ENCODE measurements at regions not wholly inside any gene's neighbourhood (a gene's known extent, or its start where the extent isn't known, plus 50 kb on each side); places are given as distances from the start of the nearest gene placed in this dataset.
"Not testable (repeated sequence)": the region's sequence is repeated elsewhere in the genome, so short reads cannot be mapped to it uniquely, and the experiment has no call there.

- no peak for FAIRE-seq
Measured at GRCh38 chr2:180927030-180927686, 53.2 kb upstream of the UBE2E3 start.

DNA sequence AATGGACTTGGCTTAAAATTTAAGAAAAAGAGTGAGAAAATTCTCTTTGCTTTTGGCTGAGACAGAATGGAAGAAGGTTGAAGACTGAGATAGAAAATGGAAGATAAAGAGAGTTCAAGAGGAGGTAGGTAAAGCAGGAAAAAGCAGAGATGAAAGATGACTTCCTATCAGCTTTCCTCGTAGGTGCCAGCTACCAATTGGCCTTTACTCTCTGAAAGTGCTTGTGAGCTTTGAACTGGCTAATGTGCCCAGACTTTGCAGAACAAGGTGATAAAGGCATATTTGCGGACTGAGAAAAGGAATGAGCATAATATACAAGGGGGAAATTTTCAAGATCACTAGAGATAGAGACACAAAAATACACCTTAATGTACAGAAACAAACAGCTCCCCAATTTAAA is 54.7 kb upstream of the UBE2E3 start:
- FAIRE-seq = no peak

DNA sequence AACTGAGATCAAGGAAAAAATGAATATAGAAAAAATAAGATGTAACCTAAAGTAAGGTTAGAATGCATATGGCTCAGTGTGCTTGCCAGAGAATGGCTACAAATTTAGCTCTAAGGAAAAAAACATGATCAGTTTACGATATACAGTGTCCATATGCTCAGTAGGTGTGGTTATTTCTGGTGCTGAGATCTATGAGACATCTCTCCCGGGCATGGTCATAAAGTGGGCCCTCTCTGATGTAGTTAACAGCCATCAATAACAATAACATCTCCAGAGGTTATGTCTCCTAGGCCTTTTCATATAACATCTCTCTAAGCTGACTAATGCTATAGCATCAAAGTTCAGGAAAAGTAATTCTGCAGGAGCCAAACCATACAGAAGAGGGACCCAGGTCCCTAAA is 56.3 kb upstream of the UBE2E3 start:
- FAIRE-seq = no peak

- FAIRE-seq = no peak
Measured at GRCh38 chr2:180910831-180911665, 69.4 kb upstream of the UBE2E3 start.

GRCh38 chr2:180907731-180908130 is 72.7 kb upstream of the UBE2E3 start:
- FAIRE-seq = no peak

- FAIRE-seq = no peak
Measured at GRCh38 chr2:180905461-180905860, 74.9 kb upstream of the UBE2E3 start.

- FAIRE-seq = no peak
Measured at GRCh38 chr2:180905002-180905401, 75.4 kb upstream of the UBE2E3 start.

DNA sequence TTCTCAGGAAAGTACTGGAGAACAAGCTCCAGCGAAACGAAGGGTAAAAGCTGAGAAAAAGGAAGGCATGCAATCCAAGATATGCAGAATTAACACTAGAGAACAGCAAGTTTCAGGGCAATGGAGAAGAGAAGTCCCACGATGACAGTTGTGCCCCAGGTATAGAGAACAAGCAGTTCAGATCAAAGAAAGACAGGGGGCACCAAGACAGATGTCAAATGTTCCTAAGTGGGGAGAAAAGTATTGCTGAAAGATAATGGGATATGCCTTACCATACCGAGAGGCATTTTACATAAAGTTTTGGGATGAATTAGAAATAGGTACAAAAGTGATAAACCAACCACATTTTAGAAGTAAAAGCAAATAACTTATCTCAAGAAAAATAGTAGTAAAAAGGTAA is 79.1 kb upstream of the UBE2E3 start:
- FAIRE-seq = no peak

GRCh38 chr2:180893752-180894151 is 86.7 kb upstream of the UBE2E3 start:
- no peak for FAIRE-seq

DNA sequence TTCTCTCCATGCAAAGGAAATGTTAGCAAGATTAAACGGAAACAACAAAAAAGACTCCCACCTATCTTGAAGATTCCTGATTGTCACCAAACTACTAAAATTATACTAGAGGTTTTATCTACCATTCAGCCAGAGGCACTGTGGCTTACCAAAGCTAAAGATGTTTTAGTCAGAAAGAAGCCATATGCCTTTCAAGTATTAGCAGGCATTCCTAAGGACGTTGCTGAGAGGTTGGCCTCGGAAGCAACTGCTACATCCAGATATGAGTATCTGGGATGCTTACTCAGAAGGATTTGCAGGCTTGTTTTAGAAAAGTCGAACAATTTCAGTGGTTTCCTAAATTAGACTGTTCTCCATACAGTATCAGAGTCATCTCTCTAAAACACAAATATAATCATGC is 88.3 kb upstream of the UBE2E3 start:
- FAIRE-seq = no peak

DNA sequence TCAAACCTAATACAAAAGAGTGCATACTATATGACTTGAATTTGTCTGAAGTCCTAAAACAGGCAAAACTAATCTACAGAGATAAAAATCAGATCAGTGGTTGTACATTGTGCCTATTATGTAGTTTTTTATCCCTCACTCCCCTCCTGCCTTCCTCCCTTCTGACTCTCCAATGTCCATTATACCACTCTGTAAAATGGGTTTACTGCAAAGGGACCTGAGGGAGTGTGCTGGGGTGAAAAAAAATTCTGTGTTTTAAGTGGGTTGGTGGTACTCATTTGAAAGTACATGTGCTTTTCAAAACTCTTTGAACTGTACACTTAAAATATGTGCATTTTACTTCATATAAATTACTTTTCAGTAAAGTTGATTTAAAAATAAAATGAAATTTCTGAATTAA is 89.0 kb upstream of the UBE2E3 start:
- FAIRE-seq = no peak

GRCh38 chr2:180890781-180891180 is 89.6 kb upstream of the UBE2E3 start:
- FAIRE-seq = no peak

GRCh38 chr2:180882959-180883358 is 97.4 kb upstream of the UBE2E3 start:
- FAIRE-seq = no peak

DNA sequence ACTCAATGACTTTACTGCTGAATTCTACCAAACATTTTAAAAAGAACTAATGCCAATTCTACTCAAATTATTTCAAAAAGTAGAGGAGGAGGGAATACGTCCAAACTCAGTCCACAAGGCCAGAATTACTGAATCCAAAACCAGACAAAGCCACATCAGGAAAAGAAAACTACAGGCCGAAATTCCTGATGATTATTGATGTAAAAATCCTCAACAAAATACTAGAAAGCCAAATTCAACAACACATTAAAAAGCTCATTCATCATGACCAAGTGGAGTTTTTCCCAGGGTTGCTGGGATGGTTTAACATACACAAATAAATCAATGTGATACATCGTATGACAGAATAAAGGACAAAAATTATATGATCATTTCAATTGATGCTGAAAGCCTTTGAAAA is 103.9 kb upstream of the UBE2E3 start:
- no peak for FAIRE-seq

GRCh38 chr2:180873219-180873618 is 107.2 kb upstream of the UBE2E3 start:
- FAIRE-seq = no peak

GRCh38 chr2:180872781-180873180 is 107.6 kb upstream of the UBE2E3 start:
- not testable (repeated sequence) for FAIRE-seq

DNA sequence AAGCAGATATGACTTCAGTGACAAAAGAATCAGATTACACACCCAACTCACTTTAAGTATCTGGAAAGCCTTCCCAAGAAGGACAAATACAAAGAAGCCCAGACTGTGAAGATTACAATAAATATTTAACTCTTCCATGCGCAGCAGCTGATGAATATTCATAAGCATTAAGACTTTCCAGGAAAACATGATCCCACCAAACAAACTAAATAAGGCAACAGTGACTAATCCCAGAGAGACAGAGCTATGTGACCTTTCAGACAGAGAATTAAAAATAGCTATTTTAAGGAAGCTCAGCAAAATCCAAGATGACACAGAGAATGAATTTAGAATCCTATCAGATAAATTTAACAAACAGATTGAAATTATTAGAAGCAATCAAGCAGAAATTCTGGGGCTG is 108.2 kb upstream of the UBE2E3 start:
- FAIRE-seq = no peak

DNA sequence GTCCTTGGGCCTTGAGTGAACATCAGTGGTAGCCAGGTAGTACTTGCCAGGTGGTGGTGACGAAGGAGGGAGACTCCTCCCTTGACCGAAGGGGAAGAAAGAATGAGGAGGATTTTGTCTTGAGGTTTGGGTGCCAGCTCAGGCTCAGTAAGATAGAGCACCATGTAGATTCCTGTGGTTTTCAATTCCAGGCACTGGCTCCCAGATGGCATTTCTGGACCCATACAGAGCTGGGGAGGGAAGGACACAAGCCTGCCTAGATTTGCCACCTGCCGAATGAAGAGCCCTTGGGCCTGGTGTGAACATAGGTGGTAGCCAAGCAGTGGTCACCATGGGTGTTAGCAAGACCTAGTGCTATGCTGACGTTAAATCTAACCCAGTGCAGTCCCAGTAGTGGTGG is 108.8 kb upstream of the UBE2E3 start:
- FAIRE-seq = no peak

DNA sequence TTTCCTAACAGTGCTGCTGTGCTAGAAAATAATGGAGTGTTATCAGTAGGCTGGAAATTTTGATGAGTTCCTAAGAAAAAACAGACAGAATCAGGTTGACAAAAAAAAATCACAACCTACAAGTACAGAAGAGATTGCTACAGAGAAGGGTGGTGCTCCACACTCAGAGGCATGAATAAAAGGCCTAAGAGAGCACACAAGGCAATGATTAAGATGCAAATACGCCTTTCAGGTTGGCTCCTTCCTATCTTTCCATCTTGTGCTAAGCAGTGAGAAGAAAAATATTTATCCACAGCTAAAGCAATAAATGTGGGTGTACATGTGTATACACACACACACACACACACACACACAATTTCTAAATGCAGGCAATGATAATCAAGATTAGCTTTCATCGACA is 130.6 kb upstream of the UBE2E3 start:
- no peak for FAIRE-seq

GRCh38 chr2:180848393-180848792 is 132.0 kb upstream of the UBE2E3 start:
- FAIRE-seq = no peak

DNA sequence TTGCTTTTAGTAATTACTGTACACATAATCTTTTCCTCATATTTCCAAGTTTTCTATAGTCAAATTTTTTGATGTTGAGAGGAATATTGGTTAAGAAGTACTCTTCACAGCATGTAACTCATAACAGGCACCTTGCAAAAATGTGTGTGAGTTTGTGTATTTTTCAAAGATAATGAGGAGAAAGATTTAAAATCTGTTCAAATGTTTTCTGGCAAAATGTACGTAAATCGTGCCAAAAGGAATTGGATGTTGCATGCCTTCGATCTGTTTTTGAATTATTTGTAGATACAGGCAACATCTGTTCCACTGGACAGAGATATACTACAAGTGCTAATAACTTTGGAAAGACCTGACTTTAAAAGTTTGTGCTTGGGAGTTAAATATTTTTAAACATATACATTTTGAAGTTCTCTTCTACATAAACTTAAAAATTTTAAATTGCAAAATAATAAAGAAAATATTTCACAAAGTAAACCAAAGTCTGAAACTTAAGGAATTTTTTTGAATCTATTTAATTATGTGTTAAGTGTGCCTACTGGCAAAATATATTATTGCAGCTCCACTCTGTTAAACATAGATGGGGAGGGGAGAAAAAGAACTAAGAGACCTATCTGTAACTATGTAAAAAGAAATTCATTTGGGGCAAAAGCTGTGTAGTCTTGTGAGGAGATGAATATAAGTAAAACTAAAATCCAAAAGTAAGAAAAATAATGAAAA is 133.5 kb upstream of the UBE2E3 start:
- no peak for FAIRE-seq

DNA sequence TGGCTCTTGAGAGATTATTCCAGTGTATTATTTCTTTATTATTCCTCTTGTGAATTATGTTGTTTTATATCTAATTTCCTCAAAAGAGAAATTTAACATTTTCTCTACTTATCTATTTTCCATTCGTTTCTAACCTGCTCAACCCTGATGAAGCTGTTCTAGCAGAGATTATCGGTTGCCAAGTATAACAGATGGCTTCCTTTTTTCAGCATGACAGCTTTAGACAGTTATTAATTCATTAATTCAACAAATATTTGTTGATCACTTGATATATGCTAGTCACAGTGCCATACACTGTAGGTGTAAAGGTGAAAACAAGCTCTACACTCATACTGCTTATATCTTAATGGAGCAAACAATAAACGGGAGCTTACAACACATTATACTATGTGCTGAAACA is 137.9 kb upstream of the UBE2E3 start:
- peak; percentile 66 for FAIRE-seq

DNA sequence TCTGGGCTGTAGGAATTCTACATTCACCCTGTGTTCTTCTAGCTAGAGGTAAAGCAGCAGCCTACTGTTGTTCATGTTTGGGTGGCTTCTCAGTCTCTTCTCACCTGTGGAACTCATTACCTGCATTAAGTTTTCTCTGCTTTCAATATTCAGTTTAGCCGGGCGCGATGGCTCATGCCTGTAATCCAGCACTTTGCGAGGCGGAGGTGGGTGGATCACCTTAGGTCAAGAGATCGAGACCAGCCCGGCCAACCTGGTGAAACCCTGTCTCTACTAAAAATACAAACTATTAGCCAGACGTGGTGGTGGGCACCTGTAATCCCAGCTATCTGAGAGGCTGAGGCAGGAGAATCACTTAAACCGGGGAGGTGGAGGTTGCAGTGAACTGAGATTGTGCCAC is 139.8 kb upstream of the UBE2E3 start:
- no peak for FAIRE-seq

DNA sequence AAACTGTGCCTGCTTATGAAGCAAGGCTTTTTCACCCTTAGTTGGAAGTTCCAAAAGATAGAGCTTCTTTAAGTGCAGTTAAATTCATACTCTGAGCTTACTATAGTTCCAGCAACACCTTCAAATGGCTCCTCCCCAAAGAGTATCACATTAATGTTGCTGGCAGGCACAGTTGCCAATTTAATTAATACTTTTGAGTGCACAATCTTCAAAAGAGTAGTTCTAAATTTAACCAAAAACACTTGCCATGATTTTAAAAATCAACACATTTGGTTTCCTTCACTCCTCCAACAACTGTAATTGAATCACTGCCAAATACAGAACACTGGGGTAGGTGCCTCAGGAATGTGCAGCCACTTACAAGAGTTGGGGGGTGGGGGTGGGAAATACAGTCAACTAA is 150.6 kb upstream of the UBE2E3 start:
- FAIRE-seq = no peak
